ENCODE measurements at regions not wholly inside any gene's neighbourhood (a gene's known extent, or its start where the extent isn't known, plus 50 kb on each side); places are given as distances from the start of the nearest gene placed in this dataset.

GRCh38 chr5:18393565-18394442, 759.5 kb downstream of the TAF11L14 start:
- H3K27ac ChIP-seq (ENCODE audit: low read depth in 1 of 2, low read length in 1 of 2): no peak overlapping the region
- H3K9ac ChIP-seq (ENCODE audit: insufficient read depth in 1 of 2, low read length in 2 of 2): no peak overlapping the region
- H3K9me3 ChIP-seq (ENCODE audit: control insufficient read depth in 4 of 4, insufficient read depth in 3 of 4, low read length in 3 of 4): peaks cover 0 to 5% (median 0%) of the 10 kb centered on the region in 4 donors
- WGBS, 2 donors: 53 to 56% methylated on average over 17 of the region's 17 CpGs
- DNase-seq: peak; percentile 77 to 87 (median 83)
- H3K27me3 ChIP-seq (ENCODE audit: control insufficient read depth in 3 of 3, insufficient read depth in 3 of 3, low read length in 2 of 3): no peaks in the 10 kb centered on the region
- peak; percentile 33 for TF ChIP-seq CTCF (IDR thresholded peaks at IDR 0.05; ENCODE audit: control extremely low read depth, extremely low read depth)
- H3K36me3 ChIP-seq (ENCODE audit: control insufficient read depth in 4 of 4, insufficient read depth in 4 of 4, low read length in 4 of 4): no peaks in the 10 kb centered on the region
- H3K4me1 ChIP-seq (ENCODE audit: control insufficient read depth in 5 of 5, insufficient read depth in 5 of 5, low read length in 5 of 5): peaks cover 0 to 30% (median 7%) of the 10 kb centered on the region in 5 donors
- no peak overlapping the region for H3K4me3 ChIP-seq
- peak; percentile 65 for ATAC-seq (ENCODE audit: insufficient read depth, low FRiP score)

GRCh38 chr5:18394443-18394804, 760.2 kb downstream of the TAF11L14 start:
- DNase-seq (no peak), ATAC-seq (ENCODE audit: insufficient read depth, low FRiP score) (no peak)
- Histone ChIP-seq H3K9ac (ENCODE audit: insufficient read depth in 1 of 2, low read length in 2 of 2) (no peak overlapping the region), H3K36me3 (ENCODE audit: control insufficient read depth in 4 of 4, insufficient read depth in 4 of 4, low read length in 4 of 4) (no peaks in the 10 kb centered on the region), H3K9me3 (ENCODE audit: control insufficient read depth in 4 of 4, insufficient read depth in 3 of 4, low read length in 3 of 4) (peaks cover 0 to 5% (median 0%) of the 10 kb centered on the region in 4 donors), H3K27me3 (ENCODE audit: control insufficient read depth in 3 of 3, insufficient read depth in 3 of 3, low read length in 2 of 3) (no peaks in the 10 kb centered on the region), H3K4me3 (no peak overlapping the region), H3K4me1 (ENCODE audit: control insufficient read depth in 5 of 5, insufficient read depth in 5 of 5, low read length in 5 of 5) (peaks cover 0 to 30% (median 7%) of the 10 kb centered on the region in 5 donors), H3K27ac (ENCODE audit: low read depth in 1 of 2, low read length in 1 of 2) (no peak overlapping the region)
- 22% methylated on average over 4 of the region's 4 CpGs for WGBS, 2 donors
- TF ChIP-seq CTCF (IDR thresholded peaks at IDR 0.05; ENCODE audit: control extremely low read depth, extremely low read depth): no peak

- no peak for TF ChIP-seq CTCF (IDR thresholded peaks at IDR 0.05; ENCODE audit: control extremely low read depth, extremely low read depth)
- H3K4me3 ChIP-seq: no peak overlapping the region
- peaks cover 0 to 30% (median 7%) of the 10 kb centered on the region in 5 donors for H3K4me1 ChIP-seq (ENCODE audit: control insufficient read depth in 5 of 5, insufficient read depth in 5 of 5, low read length in 5 of 5)
- DNase-seq: peak; percentile 29 to 57 (median 47)
- WGBS, 2 donors: 54 to 67% methylated on average over 10 of the region's 10 CpGs
- H3K27me3 ChIP-seq (ENCODE audit: control insufficient read depth in 3 of 3, insufficient read depth in 3 of 3, low read length in 2 of 3): no peaks in the 10 kb centered on the region
- no peaks in the 10 kb centered on the region for H3K36me3 ChIP-seq (ENCODE audit: control insufficient read depth in 4 of 4, insufficient read depth in 4 of 4, low read length in 4 of 4)
- no peak overlapping the region for H3K27ac ChIP-seq (ENCODE audit: low read depth in 1 of 2, low read length in 1 of 2)
- ATAC-seq (ENCODE audit: insufficient read depth, low FRiP score): peak; percentile 9
- peaks cover 0 to 5% (median 0%) of the 10 kb centered on the region in 4 donors for H3K9me3 ChIP-seq (ENCODE audit: control insufficient read depth in 4 of 4, insufficient read depth in 3 of 4, low read length in 3 of 4)
- H3K9ac ChIP-seq (ENCODE audit: insufficient read depth in 1 of 2, low read length in 2 of 2): no peak overlapping the region
Measured at GRCh38 chr5:18395126-18396110, 761.2 kb downstream of the TAF11L14 start.
